ENCODE measurements at regions not wholly inside any gene's neighbourhood (a gene's known extent, or its start where the extent isn't known, plus 50 kb on each side); places are given as distances from the start of the nearest gene placed in this dataset.

DNA sequence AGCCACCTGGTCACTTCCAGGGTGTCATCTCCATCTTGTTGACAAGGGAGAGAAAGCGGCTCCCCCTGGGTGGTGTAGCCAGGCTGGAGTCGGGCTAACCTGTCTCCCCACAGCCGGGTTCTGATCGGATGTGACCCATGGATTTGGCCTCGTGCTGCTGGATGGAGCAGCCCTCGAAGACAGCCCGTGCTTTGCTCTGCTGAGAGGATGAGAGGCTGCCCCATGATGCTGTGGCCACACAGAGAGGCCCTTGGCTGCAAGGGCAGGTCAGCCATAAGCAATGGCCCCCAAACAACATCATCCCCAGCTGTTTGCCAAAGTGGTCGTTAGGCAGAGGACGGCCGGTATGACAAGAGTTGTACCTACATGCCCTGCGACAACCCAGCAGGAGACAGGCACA lies 106.6 kb downstream of the HMX1 start:
- no peak for FAIRE-seq
- no peak overlapping the region for H2BK5ac ChIP-seq (ENCODE audit: low read depth, low read length)
- H4K8ac ChIP-seq (ENCODE audit: extremely low read depth, insufficient read depth, low read length) = no peak overlapping the region; the same call in 1 of the 2 replicates
- H3K27ac ChIP-seq (ENCODE audit: low read depth, low read length) = no peak overlapping the region
- ChIA-PET POLR2A (ENCODE audit: partially characterized antibody) (no interaction called here), CTCF (ENCODE audit: partially characterized antibody) (no interaction called here)
- no peak overlapping the region for H4K5ac ChIP-seq (ENCODE audit: insufficient read length, low read depth, low read length)
- H3K4me1 ChIP-seq (replicated peaks in 1 of 4; ENCODE audit: control insufficient read depth in 3 of 4, insufficient read depth in 4 of 4, low read length in 3 of 4) = no peaks in the 10 kb centered on the region; a peak in 1 of 7 replicates
- no peak overlapping the region for H3K9ac ChIP-seq (replicated peaks in 1 of 4; ENCODE audit: extremely low read depth in 1 of 4, low read depth in 3 of 4, low read length in 3 of 4)
- no peak overlapping the region for H3K23ac ChIP-seq (ENCODE audit: insufficient read length)
- peaks cover 0 to 3% of the 10 kb centered on the region in 2 experiments for H4K20me1 ChIP-seq (replicated peaks in 1 of 2; ENCODE audit: control insufficient read depth in 1 of 2, insufficient read depth in 2 of 2, low read length in 2 of 2)
- no peaks in the 10 kb centered on the region for H3K36me3 ChIP-seq (ENCODE audit: control insufficient read depth in 2 of 4, insufficient read depth in 4 of 4, low read length in 3 of 4)
- H4K91ac ChIP-seq (replicated peaks; ENCODE audit: insufficient read length, low read length) = no peak overlapping the region
- H3K4me3 ChIP-seq (ENCODE audit: extremely low read depth in 1 of 4, insufficient read depth in 2 of 4, low read depth in 3 of 4, low read length in 4 of 4) = no peak overlapping the region
- no peaks in the 10 kb centered on the region for H3K9me3 ChIP-seq (ENCODE audit: insufficient read depth in 2 of 2, low read depth in 1 of 2, low read length in 1 of 2)
- H3K56ac ChIP-seq (replicated peaks; ENCODE audit: insufficient read length, low read depth, low read length) = no peak overlapping the region
- no peak overlapping the region for H2BK20ac ChIP-seq (ENCODE audit: low read length)
- 93% methylated on average over 11 of the region's 11 CpGs; no CpG with 5 or more reads in 1 of the 2 experiments for WGBS, 2 experiments (ENCODE audit: extremely low coverage in 1 of 2, insufficient coverage in 1 of 2, insufficient read length in 1 of 2, insufficient replicate concordance in 2 of 2, low coverage in 1 of 2, low lambda C conversion rate in 2 of 2, missing lambda C conversion rate in 1 of 2)
- no peak overlapping the region for H3K14ac ChIP-seq (ENCODE audit: insufficient read length)
- no peaks in the 10 kb centered on the region for H3K79me2 ChIP-seq (ENCODE audit: control insufficient read depth in 1 of 2, insufficient read depth in 2 of 2, low read length in 2 of 2)
- no peak overlapping the region for H3K4ac ChIP-seq (replicated peaks; ENCODE audit: insufficient read length, low read depth, low read length)
- no peaks in the 10 kb centered on the region for H3K27me3 ChIP-seq (replicated peaks in 1 of 4; ENCODE audit: control insufficient read depth in 3 of 4, extremely low read depth in 1 of 4, insufficient read depth in 3 of 4, low read length in 3 of 4)
- no peak overlapping the region for H3K4me2 ChIP-seq (ENCODE audit: insufficient read depth in 1 of 2, low read depth in 2 of 2, low read length in 2 of 2)
- no peak for DNase-seq (ENCODE audit: low read depth in 1 of 2, low spot score in 2 of 2)
- H2BK15ac ChIP-seq (ENCODE audit: low read length) = no peak overlapping the region
- H2BK120ac ChIP-seq (replicated peaks; ENCODE audit: low read depth, low read length) = no peak overlapping the region
- no peak overlapping the region for H2AK5ac ChIP-seq (ENCODE audit: low read depth, low read length)
- no peaks in the 10 kb centered on the region for H3K79me1 ChIP-seq (ENCODE audit: low read depth, low read length)
- no peak overlapping the region for H2AFZ ChIP-seq (ENCODE audit: low read length)
- H3K23me2 ChIP-seq (ENCODE audit: low read depth, low read length) = no peaks in the 10 kb centered on the region
- no peak overlapping the region for H2BK12ac ChIP-seq (ENCODE audit: low read depth, low read length)
- H3K18ac ChIP-seq (ENCODE audit: extremely low read depth, low read length) = no peak overlapping the region
- no peak for TF ChIP-seq KDM1A (IDR thresholded peaks at IDR 0.05; ENCODE audit: borderline replicate concordance, low read length)
- TF ChIP-seq SP2 (IDR thresholded peaks at IDR 0.05; ENCODE audit: low read length) = no peak
- TF ChIP-seq SUZ12 (IDR thresholded peaks at IDR 0.05; ENCODE audit: low read length) = no peak
- no peak for TF ChIP-seq CHD2 (IDR thresholded peaks at IDR 0.05; ENCODE audit: low read length)
- TF ChIP-seq, protein P1, sequence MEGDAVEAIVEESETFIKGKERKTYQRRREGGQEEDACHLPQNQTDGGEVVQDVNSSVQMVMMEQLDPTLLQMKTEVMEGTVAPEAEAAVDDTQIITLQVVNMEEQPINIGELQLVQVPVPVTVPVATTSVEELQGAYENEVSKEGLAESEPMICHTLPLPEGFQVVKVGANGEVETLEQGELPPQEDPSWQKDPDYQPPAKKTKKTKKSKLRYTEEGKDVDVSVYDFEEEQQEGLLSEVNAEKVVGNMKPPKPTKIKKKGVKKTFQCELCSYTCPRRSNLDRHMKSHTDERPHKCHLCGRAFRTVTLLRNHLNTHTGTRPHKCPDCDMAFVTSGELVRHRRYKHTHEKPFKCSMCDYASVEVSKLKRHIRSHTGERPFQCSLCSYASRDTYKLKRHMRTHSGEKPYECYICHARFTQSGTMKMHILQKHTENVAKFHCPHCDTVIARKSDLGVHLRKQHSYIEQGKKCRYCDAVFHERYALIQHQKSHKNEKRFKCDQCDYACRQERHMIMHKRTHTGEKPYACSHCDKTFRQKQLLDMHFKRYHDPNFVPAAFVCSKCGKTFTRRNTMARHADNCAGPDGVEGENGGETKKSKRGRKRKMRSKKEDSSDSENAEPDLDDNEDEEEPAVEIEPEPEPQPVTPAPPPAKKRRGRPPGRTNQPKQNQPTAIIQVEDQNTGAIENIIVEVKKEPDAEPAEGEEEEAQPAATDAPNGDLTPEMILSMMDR (IDR thresholded peaks at IDR 0.05; ENCODE audit: control extremely low read depth in 1 of 3, insufficient read depth in 1 of 3, low read depth in 1 of 3, low read length in 3 of 3) = no peak
- TF ChIP-seq CEBPB (IDR thresholded peaks at IDR 0.05; ENCODE audit: low read depth, low read length) = no peak
- TF ChIP-seq RNF2 (IDR thresholded peaks at IDR 0.05; ENCODE audit: borderline replicate concordance, low read depth, low read length, missing control alignments, poor library complexity, severe bottlenecking) = no peak
- TF ChIP-seq ATF3 (IDR thresholded peaks at IDR 0.05; ENCODE audit: insufficient read depth, low read depth, low read length) = no peak
- no peak for TF ChIP-seq GTF2F1 (IDR thresholded peaks at IDR 0.05; ENCODE audit: borderline replicate concordance, low read depth, low read length)
- no peak for TF ChIP-seq E2F6 (IDR thresholded peaks at IDR 0.05)
- no peak for TF ChIP-seq BCL11A (IDR thresholded peaks at IDR 0.05; ENCODE audit: low read depth in 2 of 2, low read length in 2 of 2)

Measured in H1 (cell line).